CD14-positive monocyte (primary cell): ENCODE measurements at regions not wholly inside any gene's neighbourhood (a gene's known extent, or its start where the extent isn't known, plus 50 kb on each side); places are given as distances from the start of the nearest gene placed in this dataset.

Experiments used
- DNase-seq, 3 donors: peaks; one replicate each; pipeline ENCODE4 v3.0.0-alpha.2; 2011 to 2022
- H2AFZ ChIP-seq: 2 replicates; pipeline ENCODE4 v1.6.0; 2012; ENCODE audit warnings: mild to moderate bottlenecking, low read depth, low read length, inconsistent platforms; ENCODE audit not compliant: insufficient read depth, poor library complexity, severe bottlenecking
- H3K27ac ChIP-seq, 2 donors: 1 replicate in 1 of 2; 2 replicates in 1 of 2; pipeline ENCODE4 v1.5.1; 2012 to 2013; ENCODE audit warnings: low read length in 2 of 2, control low read depth in 1 of 2, inconsistent platforms in 1 of 2, low read depth in 1 of 2, mild to moderate bottlenecking in 1 of 2
- H3K27me3 ChIP-seq, 2 donors: one replicate each; pipeline versions ENCODE4 v1.6.0 to v1.6.1; 2011 to 2013; ENCODE audit warnings: low read length in 2 of 2; ENCODE audit not compliant: control insufficient read depth in 2 of 2, insufficient read depth in 2 of 2
- H3K36me3 ChIP-seq, 2 donors: replicated peaks in 1 of 2; 1 replicate in 1 of 2; 2 replicates in 1 of 2; pipeline versions ENCODE4 v1.5.1 to v1.6.1; 2012 to 2013; ENCODE audit warnings: low read length in 2 of 2, control low read depth in 1 of 2, inconsistent platforms in 1 of 2, mild to moderate bottlenecking in 1 of 2; ENCODE audit not compliant: insufficient read depth in 2 of 2, control insufficient read depth in 1 of 2
- H3K4me1 ChIP-seq, 2 donors: 1 replicate in 1 of 2; 2 replicates in 1 of 2; pipeline versions ENCODE4 v1.5.1 to v1.6.1; 2012 to 2013; ENCODE audit warnings: low read length in 2 of 2, control low read depth in 1 of 2, inconsistent platforms in 1 of 2, mild to moderate bottlenecking in 1 of 2, moderate library complexity in 1 of 2; ENCODE audit not compliant: insufficient read depth in 2 of 2, control insufficient read depth in 1 of 2
- H3K4me2 ChIP-seq: replicated peaks from 2 replicates; pipeline ENCODE3; 2012; ENCODE audit warnings: low read length, moderate library complexity, mild to moderate bottlenecking; ENCODE audit not compliant: poor library complexity, severe bottlenecking; ENCODE audit errors: extremely low read depth
- H3K4me3 ChIP-seq, 3 experiments: fragments of 200-600 bp in 1 of 3; sonication (generic) in 1 of 3; replicated peaks in 1 of 3; 1 replicate in 2 of 3; 2 replicates in 1 of 3; pipeline ENCODE4 v1.5.1; 2011 to 2013; ENCODE audit warnings: low read length in 3 of 3, mild to moderate bottlenecking in 3 of 3, control low read depth in 2 of 3, low read depth in 2 of 3, inconsistent platforms in 1 of 3, moderate library complexity in 1 of 3
- H3K79me2 ChIP-seq: 2 replicates; pipeline ENCODE4 v1.6.0; 2012; ENCODE audit warnings: mild to moderate bottlenecking, control low read depth, inconsistent platforms, low read length, moderate library complexity; ENCODE audit not compliant: insufficient read depth
- H3K9ac ChIP-seq: 2 replicates; pipeline ENCODE4 v1.6.0; 2017; ENCODE audit warnings: low read length, mild to moderate bottlenecking; ENCODE audit not compliant: insufficient read depth, poor library complexity, severe bottlenecking
- H3K9me3 ChIP-seq, 2 donors: replicated peaks in 1 of 2; 1 replicate in 1 of 2; 2 replicates in 1 of 2; pipeline versions ENCODE4 v1.5.1 to v1.6.1; 2012 to 2013; ENCODE audit warnings: low read length in 2 of 2, control low read depth in 1 of 2; ENCODE audit not compliant: control insufficient read depth in 1 of 2, insufficient read depth in 1 of 2
- H4K20me1 ChIP-seq: 2 replicates; pipeline ENCODE4 v1.6.0; 2012; ENCODE audit warnings: mild to moderate bottlenecking, low read length, control low read depth, moderate library complexity; ENCODE audit not compliant: insufficient read depth
- H3K27ac Mint-ChIP-seq, 7 donors: one replicate each; pipeline ENCODE4 v1.8.0; 2020; ENCODE audit warnings: mild to moderate bottlenecking in 7 of 7, mixed read lengths in 7 of 7, moderate library complexity in 6 of 7, inconsistent platforms in 2 of 7
- H3K27me3 Mint-ChIP-seq, 3 donors: one replicate each; pipeline ENCODE4 v1.8.0; 2021 to 2022; ENCODE audit warnings: low read depth in 3 of 3, mild to moderate bottlenecking in 3 of 3, mixed read lengths in 3 of 3, moderate library complexity in 3 of 3, inconsistent platforms in 1 of 3
- H3K36me3 Mint-ChIP-seq, 2 donors: one replicate each; pipeline ENCODE4 v1.8.0; 2020; ENCODE audit warnings: mixed read lengths in 2 of 2, inconsistent platforms in 1 of 2, mild to moderate bottlenecking in 1 of 2
- H3K4me1 Mint-ChIP-seq: one replicate; pipeline ENCODE4 v1.8.0; 2020; ENCODE audit warnings: mild to moderate bottlenecking, mixed read lengths
- H3K4me3 Mint-ChIP-seq, 2 donors: one replicate each; pipeline ENCODE4 v1.8.0; 2020; ENCODE audit warnings: mild to moderate bottlenecking in 2 of 2, mixed read lengths in 2 of 2, moderate library complexity in 1 of 2
- H3K9me3 Mint-ChIP-seq, 7 donors: one replicate each; pipeline ENCODE4 v1.8.0; 2020 to 2022; ENCODE audit warnings: mixed read lengths in 7 of 7, mild to moderate bottlenecking in 6 of 7, moderate library complexity in 6 of 7, inconsistent platforms in 2 of 7
- WGBS: methylation state at CpG from one replicate; pipeline ENCODE4 v1.1.5; 2013; ENCODE audit warnings: missing lambda C conversion rate; ENCODE audit not compliant: insufficient coverage; 5-methylcytosine and 5-hydroxymethylcytosine counted together
- intact Hi-C, 2 donors: fragments of 100-400 bp; cut with micrococcal nuclease; formaldehyde crosslinking; loops; one replicate each; pipeline versions ENCODE4 v1.15.0 to v1.15.1; 2023
- TF ChIP-seq, protein P1 (sequence below): fragments of 200-600 bp; IDR thresholded peaks from one replicate; pipeline ENCODE4 v1.8.0; 2022; ENCODE audit warnings: antibody characterized with exemption, mild to moderate bottlenecking

GRCh38 chr13:90869580-90869979, 477.9 kb upstream of the MIR17HG start:
- Histone ChIP-seq H2AFZ (no peak overlapping the region), H3K36me3 (no peaks in the 10 kb centered on the region), H3K4me2 (no peak overlapping the region), H4K20me1 (no peaks in the 10 kb centered on the region), H3K4me1 (peaks cover 17 to 19% of the 10 kb centered on the region in 2 donors), H3K79me2 (no peaks in the 10 kb centered on the region), H3K27ac (no peak overlapping the region), H3K4me3 (no peak overlapping the region), H3K27me3 (no peaks in the 10 kb centered on the region), H3K9me3 (no peaks in the 10 kb centered on the region), H3K9ac (no peak overlapping the region)
- intact Hi-C loops: no loop called here
- Mint-ChIP-seq H3K4me1 (peaks cover 20% of the 10 kb centered on the region), H3K27ac (no peak overlapping the region), H3K27me3 (no peaks in the 10 kb centered on the region), H3K36me3 (no peaks in the 10 kb centered on the region), H3K4me3 (no peak overlapping the region), H3K9me3 (peaks cover 0 to 2% (median 0%) of the 10 kb centered on the region in 7 donors)
- WGBS: 93% methylated on average over 1 of the region's 2 CpGs
- no peak for DNase-seq
- TF ChIP-seq, protein P1, sequence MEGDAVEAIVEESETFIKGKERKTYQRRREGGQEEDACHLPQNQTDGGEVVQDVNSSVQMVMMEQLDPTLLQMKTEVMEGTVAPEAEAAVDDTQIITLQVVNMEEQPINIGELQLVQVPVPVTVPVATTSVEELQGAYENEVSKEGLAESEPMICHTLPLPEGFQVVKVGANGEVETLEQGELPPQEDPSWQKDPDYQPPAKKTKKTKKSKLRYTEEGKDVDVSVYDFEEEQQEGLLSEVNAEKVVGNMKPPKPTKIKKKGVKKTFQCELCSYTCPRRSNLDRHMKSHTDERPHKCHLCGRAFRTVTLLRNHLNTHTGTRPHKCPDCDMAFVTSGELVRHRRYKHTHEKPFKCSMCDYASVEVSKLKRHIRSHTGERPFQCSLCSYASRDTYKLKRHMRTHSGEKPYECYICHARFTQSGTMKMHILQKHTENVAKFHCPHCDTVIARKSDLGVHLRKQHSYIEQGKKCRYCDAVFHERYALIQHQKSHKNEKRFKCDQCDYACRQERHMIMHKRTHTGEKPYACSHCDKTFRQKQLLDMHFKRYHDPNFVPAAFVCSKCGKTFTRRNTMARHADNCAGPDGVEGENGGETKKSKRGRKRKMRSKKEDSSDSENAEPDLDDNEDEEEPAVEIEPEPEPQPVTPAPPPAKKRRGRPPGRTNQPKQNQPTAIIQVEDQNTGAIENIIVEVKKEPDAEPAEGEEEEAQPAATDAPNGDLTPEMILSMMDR: no peak

GRCh38 chr13:90872491-90873025, 474.9 kb upstream of the MIR17HG start:
- H3K79me2 ChIP-seq: no peaks in the 10 kb centered on the region
- no peak overlapping the region for H3K27ac Mint-ChIP-seq
- H4K20me1 ChIP-seq: no peaks in the 10 kb centered on the region
- no peak overlapping the region for H3K4me2 ChIP-seq
- H3K4me3 Mint-ChIP-seq: no peak overlapping the region
- H3K4me1 ChIP-seq: peaks cover 2 to 5% of the 10 kb centered on the region in 2 donors
- no peaks in the 10 kb centered on the region for H3K27me3 ChIP-seq
- intact Hi-C loops: no loop called here
- H2AFZ ChIP-seq: no peak overlapping the region
- no peaks in the 10 kb centered on the region for H3K9me3 Mint-ChIP-seq
- no peak overlapping the region for H3K4me3 ChIP-seq
- 84% methylated on average over 2 of the region's 4 CpGs for WGBS
- DNase-seq: no peak
- H3K9ac ChIP-seq: no peak overlapping the region
- H3K27ac ChIP-seq: no peak overlapping the region
- no peaks in the 10 kb centered on the region for H3K36me3 Mint-ChIP-seq
- TF ChIP-seq, protein P1: no peak
- H3K9me3 ChIP-seq: no peaks in the 10 kb centered on the region
- H3K4me1 Mint-ChIP-seq: peaks cover 6% of the 10 kb centered on the region
- no peaks in the 10 kb centered on the region for H3K27me3 Mint-ChIP-seq
- no peaks in the 10 kb centered on the region for H3K36me3 ChIP-seq
